H9 (cell line): ENCODE measurements at regions not wholly inside any gene's neighbourhood (a gene's known extent, or its start where the extent isn't known, plus 50 kb on each side); places are given as distances from the start of the nearest gene placed in this dataset.

Experiments
- DNase-seq: peaks from one replicate; pipeline ENCODE4 v3.0.0-alpha.2; 2017
- H2AFZ ChIP-seq: one replicate; pipeline ENCODE4 v1.6.1; 2013; ENCODE audit warnings: mild to moderate bottlenecking, low read length, control low read depth, moderate library complexity
- H2AK5ac ChIP-seq: 2 replicates; pipeline ENCODE4 v1.6.1; 2013; ENCODE audit warnings: low read length, control low read depth, mixed read lengths; ENCODE audit not compliant: insufficient read length
- H2BK120ac ChIP-seq: one replicate; pipeline ENCODE4 v1.6.1; 2013; ENCODE audit warnings: low read depth, mild to moderate bottlenecking, low read length, control low read depth, inconsistent platforms; ENCODE audit not compliant: poor library complexity, severe bottlenecking
- H2BK12ac ChIP-seq: 2 replicates; pipeline ENCODE4 v1.6.1; 2013; ENCODE audit warnings: low read length, control low read depth, mixed read lengths, low read depth; ENCODE audit not compliant: insufficient read length
- H2BK15ac ChIP-seq: 2 replicates; pipeline ENCODE4 v1.6.1; 2013; ENCODE audit warnings: low read depth, low read length, control low read depth
- H2BK20ac ChIP-seq: one replicate; pipeline ENCODE4 v1.6.1; 2013; ENCODE audit warnings: low read depth, mild to moderate bottlenecking, low read length, control low read depth, inconsistent platforms; ENCODE audit not compliant: poor library complexity, severe bottlenecking
- H2BK5ac ChIP-seq: 2 replicates; pipeline ENCODE4 v1.6.1; 2013; ENCODE audit warnings: low read length, control low read depth, mixed read lengths; ENCODE audit not compliant: insufficient read length
- H3K14ac ChIP-seq: 2 replicates; pipeline ENCODE4 v1.6.1; 2013; ENCODE audit warnings: low read length, control low read depth; ENCODE audit not compliant: insufficient read depth
- H3K18ac ChIP-seq: 2 replicates; pipeline ENCODE4 v1.6.1; 2013; ENCODE audit warnings: low read depth, mild to moderate bottlenecking, mixed read lengths, low read length, control low read depth; ENCODE audit not compliant: insufficient read length
- H3K23ac ChIP-seq: 2 replicates; pipeline ENCODE4 v1.6.1; 2013; ENCODE audit warnings: low read length, control low read depth, mixed read lengths, low read depth; ENCODE audit not compliant: insufficient read length
- H3K23me2 ChIP-seq: 2 replicates; pipeline ENCODE4 v1.6.1; 2013; ENCODE audit warnings: low read depth, mild to moderate bottlenecking, mixed read lengths, low read length, control low read depth; ENCODE audit not compliant: insufficient read length, poor library complexity, severe bottlenecking
- H3K27ac ChIP-seq: 2 replicates; pipeline ENCODE4 v1.5.1; 2013; ENCODE audit warnings: low read length, control low read depth, mixed read lengths, low read depth; ENCODE audit not compliant: insufficient read length
- H3K27me3 ChIP-seq: 2 replicates; pipeline ENCODE4 v1.6.1; 2013; ENCODE audit warnings: low read length, control low read depth, inconsistent platforms; ENCODE audit not compliant: insufficient read depth
- H3K4ac ChIP-seq: 2 replicates; pipeline ENCODE4 v1.6.1; 2013; ENCODE audit warnings: low read depth, mild to moderate bottlenecking, control low read depth, inconsistent platforms, low read length, moderate library complexity
- H3K4me1 ChIP-seq: 2 replicates; pipeline ENCODE4 v1.6.1; 2013; ENCODE audit warnings: low read length, control low read depth, inconsistent platforms; ENCODE audit not compliant: insufficient read depth
- H3K4me2 ChIP-seq: 2 replicates; pipeline ENCODE4 v1.6.1; 2013; ENCODE audit warnings: low read length, control low read depth, mixed read lengths; ENCODE audit not compliant: insufficient read length, insufficient read depth
- H3K56ac ChIP-seq: 2 replicates; pipeline ENCODE4 v1.6.1; 2013; ENCODE audit warnings: low read depth, mild to moderate bottlenecking, mixed read lengths, low read length, control low read depth; ENCODE audit not compliant: insufficient read length
- H3K79me1 ChIP-seq: 2 replicates; pipeline ENCODE4 v1.6.1; 2013; ENCODE audit warnings: low read depth, mild to moderate bottlenecking, moderate library complexity, low read length, control low read depth, inconsistent platforms; ENCODE audit not compliant: insufficient read depth, poor library complexity, severe bottlenecking
- H3K79me2 ChIP-seq: 2 replicates; pipeline ENCODE4 v1.6.1; 2013; ENCODE audit warnings: low read length, control low read depth, inconsistent platforms; ENCODE audit not compliant: insufficient read depth
- H3K9ac ChIP-seq: 2 replicates; pipeline ENCODE4 v1.6.1; 2013; ENCODE audit warnings: low read length, control low read depth, mixed read lengths; ENCODE audit not compliant: insufficient read length; ENCODE audit errors: extremely low read depth
- H3K9me3 ChIP-seq: one replicate; pipeline ENCODE4 v1.6.1; 2013; ENCODE audit warnings: low read depth, low read length, inconsistent platforms; ENCODE audit not compliant: control insufficient read depth
- H3T11ph ChIP-seq: one replicate; pipeline ENCODE4 v1.6.1; 2013; ENCODE audit warnings: mild to moderate bottlenecking, low read length, control low read depth, inconsistent platforms
- H4K20me1 ChIP-seq: one replicate; pipeline ENCODE4 v1.6.1; 2013; ENCODE audit not compliant: control insufficient read depth, insufficient read length, insufficient read depth
- H4K5ac ChIP-seq: 2 replicates; pipeline ENCODE4 v1.6.1; 2013; ENCODE audit warnings: low read depth, mild to moderate bottlenecking, mixed read lengths, low read length, control low read depth; ENCODE audit not compliant: insufficient read length
- H4K8ac ChIP-seq: replicated peaks from 2 replicates; pipeline ENCODE4 v1.6.1; 2013; ENCODE audit warnings: low read length, control low read depth, mixed read lengths, low read depth; ENCODE audit not compliant: insufficient read length
- H4K91ac ChIP-seq: 2 replicates; pipeline ENCODE4 v1.6.1; 2013; ENCODE audit warnings: low read depth, mild to moderate bottlenecking, moderate library complexity, mixed read lengths, low read length, control low read depth; ENCODE audit not compliant: insufficient read length
- H3K27ac Mint-ChIP-seq, 3 experiments: 2 replicates in 2 of 3; 3 replicates in 1 of 3; pipeline ENCODE4 v1.8.0; 2020 to 2021; ENCODE audit warnings: mixed read lengths in 3 of 3, mild to moderate bottlenecking in 1 of 3, moderate library complexity in 1 of 3
- H3K27me3 Mint-ChIP-seq: 2 replicates; pipeline ENCODE4 v1.8.0; 2021; ENCODE audit warnings: low read depth, mild to moderate bottlenecking, moderate library complexity, mixed read lengths
- H3K36me3 Mint-ChIP-seq, 3 experiments: 2 replicates in 2 of 3; 3 replicates in 1 of 3; pipeline ENCODE4 v1.8.0; 2020 to 2021; ENCODE audit warnings: low read depth in 3 of 3, mixed read lengths in 3 of 3; ENCODE audit not compliant: insufficient read depth in 1 of 3
- H3K4me1 Mint-ChIP-seq, 2 experiments: 2 replicates each; pipeline ENCODE4 v1.8.0; 2020; ENCODE audit warnings: mixed read lengths in 2 of 2
- H3K4me3 Mint-ChIP-seq, 2 experiments: 2 replicates in 1 of 2; 3 replicates in 1 of 2; pipeline ENCODE4 v1.8.0; 2020 to 2021; ENCODE audit warnings: mild to moderate bottlenecking in 2 of 2, mixed read lengths in 2 of 2, moderate library complexity in 1 of 2
- H3K9me3 Mint-ChIP-seq, 2 experiments: 2 replicates in 1 of 2; 3 replicates in 1 of 2; pipeline ENCODE4 v1.8.0; 2020; ENCODE audit warnings: mild to moderate bottlenecking in 2 of 2, mixed read lengths in 2 of 2, moderate library complexity in 1 of 2
- WGBS: extraction: QIAGEN DNeasy Blood & Tissue Kit; methylation state at CpG from one replicate; pipeline ENCODE4 v1.1.7; 2013; ENCODE audit warnings: missing lambda C conversion rate, low lambda C conversion rate, mixed read lengths; ENCODE audit not compliant: insufficient read length; ENCODE audit errors: extremely low coverage; 5-methylcytosine and 5-hydroxymethylcytosine counted together
- TF ChIP-seq, protein P1 (sequence below): fragments of 200-600 bp; sonication (generic); conservative IDR thresholded peaks from 3 replicates; pipeline ENCODE4 v1.8.0; 2021; ENCODE audit warnings: antibody characterized with exemption, mild to moderate bottlenecking

DNA sequence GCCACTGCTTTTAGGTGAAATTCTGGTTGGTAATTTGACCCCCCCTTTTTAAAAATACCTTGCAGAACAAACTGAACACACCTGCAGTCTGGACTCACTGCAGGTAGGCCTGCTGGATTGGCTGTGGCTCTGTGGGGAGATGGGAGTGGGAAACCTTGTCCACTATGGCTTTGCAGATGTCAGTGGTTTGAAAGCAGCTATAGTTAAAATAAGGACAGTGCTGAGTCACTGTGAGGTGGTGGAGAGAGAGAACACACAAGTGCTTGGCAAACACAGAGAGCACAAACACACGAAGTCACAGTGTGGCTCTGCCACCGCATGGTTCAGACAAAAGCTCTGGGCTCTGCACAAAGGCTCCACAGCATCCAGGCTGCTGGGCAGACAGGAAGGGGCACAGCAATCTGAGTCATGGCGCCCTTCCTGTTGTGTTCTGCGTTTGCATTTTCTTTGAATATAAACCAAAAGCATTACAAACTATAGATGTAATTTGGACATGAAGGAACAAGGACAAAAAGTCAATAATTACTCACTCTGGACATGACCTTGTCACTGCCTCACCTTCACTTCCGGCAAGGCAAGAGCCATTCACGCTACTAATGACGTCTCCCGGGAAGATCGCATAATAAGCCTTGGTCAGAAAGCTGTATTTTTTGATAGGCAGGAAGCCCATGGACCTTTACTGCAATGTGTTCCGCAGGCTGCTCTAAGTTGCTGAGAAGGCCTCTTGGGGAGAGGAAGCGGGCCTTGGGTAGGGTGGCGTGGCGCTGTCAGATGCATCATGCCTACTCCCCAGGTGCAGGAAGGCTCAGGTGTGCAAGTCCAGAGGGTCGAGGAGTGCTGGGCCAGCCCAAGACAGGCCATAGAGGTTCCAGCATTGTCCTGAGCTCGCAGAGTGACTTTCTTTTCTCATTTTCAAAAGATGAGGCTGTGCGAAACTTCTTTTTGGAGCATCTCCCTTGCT lies 60.1 kb upstream of the MED9 start:
- H3K18ac ChIP-seq = no peak overlapping the region
- no peak overlapping the region for H3K4me2 ChIP-seq
- H4K91ac ChIP-seq = no peak overlapping the region
- no peaks in the 10 kb centered on the region for H3K9me3 ChIP-seq
- no peak overlapping the region for H4K8ac ChIP-seq
- no peak overlapping the region for H2BK12ac ChIP-seq
- no peaks in the 10 kb centered on the region for H3K4me1 ChIP-seq
- H3K79me1 ChIP-seq = no peaks in the 10 kb centered on the region
- no peak overlapping the region for H3K27ac ChIP-seq
- peaks cover 16% of the 10 kb centered on the region for H3K27me3 Mint-ChIP-seq
- H2AFZ ChIP-seq = no peak overlapping the region
- H3K23me2 ChIP-seq = no peaks in the 10 kb centered on the region
- no peak overlapping the region for H4K5ac ChIP-seq
- H2AK5ac ChIP-seq = no peak overlapping the region
- H3K9me3 Mint-ChIP-seq = peaks cover 3 to 9% of the 10 kb centered on the region in 2 experiments; a peak in 4 of 5 replicates
- H2BK5ac ChIP-seq = no peak overlapping the region
- H3T11ph ChIP-seq = no peak overlapping the region
- no peak overlapping the region for H3K14ac ChIP-seq
- peaks cover 6 to 7% of the 10 kb centered on the region in 2 experiments for H3K4me1 Mint-ChIP-seq
- no peaks in the 10 kb centered on the region for H3K79me2 ChIP-seq
- H3K4me3 Mint-ChIP-seq = no peak overlapping the region
- no peak overlapping the region for H2BK15ac ChIP-seq
- TF ChIP-seq, protein P1, sequence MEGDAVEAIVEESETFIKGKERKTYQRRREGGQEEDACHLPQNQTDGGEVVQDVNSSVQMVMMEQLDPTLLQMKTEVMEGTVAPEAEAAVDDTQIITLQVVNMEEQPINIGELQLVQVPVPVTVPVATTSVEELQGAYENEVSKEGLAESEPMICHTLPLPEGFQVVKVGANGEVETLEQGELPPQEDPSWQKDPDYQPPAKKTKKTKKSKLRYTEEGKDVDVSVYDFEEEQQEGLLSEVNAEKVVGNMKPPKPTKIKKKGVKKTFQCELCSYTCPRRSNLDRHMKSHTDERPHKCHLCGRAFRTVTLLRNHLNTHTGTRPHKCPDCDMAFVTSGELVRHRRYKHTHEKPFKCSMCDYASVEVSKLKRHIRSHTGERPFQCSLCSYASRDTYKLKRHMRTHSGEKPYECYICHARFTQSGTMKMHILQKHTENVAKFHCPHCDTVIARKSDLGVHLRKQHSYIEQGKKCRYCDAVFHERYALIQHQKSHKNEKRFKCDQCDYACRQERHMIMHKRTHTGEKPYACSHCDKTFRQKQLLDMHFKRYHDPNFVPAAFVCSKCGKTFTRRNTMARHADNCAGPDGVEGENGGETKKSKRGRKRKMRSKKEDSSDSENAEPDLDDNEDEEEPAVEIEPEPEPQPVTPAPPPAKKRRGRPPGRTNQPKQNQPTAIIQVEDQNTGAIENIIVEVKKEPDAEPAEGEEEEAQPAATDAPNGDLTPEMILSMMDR = no peak
- H3K27me3 ChIP-seq = no peaks in the 10 kb centered on the region; the same call in 1 of the 2 replicates
- no peak overlapping the region for H3K4ac ChIP-seq
- no peak for DNase-seq
- no CpG with 5 or more reads among the region's 16 CpGs for WGBS
- peaks cover 2 to 10% (median 5%) of the 10 kb centered on the region in 3 experiments; a peak in 4 of 7 replicates for H3K36me3 Mint-ChIP-seq
- H2BK20ac ChIP-seq = no peak overlapping the region
- H3K56ac ChIP-seq = no peak overlapping the region
- H3K9ac ChIP-seq = no peak overlapping the region
- no peak overlapping the region for H3K23ac ChIP-seq
- H4K20me1 ChIP-seq = no peaks in the 10 kb centered on the region
- H2BK120ac ChIP-seq = no peak overlapping the region
- no peak overlapping the region for H3K27ac Mint-ChIP-seq
